ENCODE measurements at regions not wholly inside any gene's neighbourhood (a gene's known extent, or its start where the extent isn't known, plus 50 kb on each side); places are given as distances from the start of the nearest gene placed in this dataset.

- TF ChIP-seq, protein P1, sequence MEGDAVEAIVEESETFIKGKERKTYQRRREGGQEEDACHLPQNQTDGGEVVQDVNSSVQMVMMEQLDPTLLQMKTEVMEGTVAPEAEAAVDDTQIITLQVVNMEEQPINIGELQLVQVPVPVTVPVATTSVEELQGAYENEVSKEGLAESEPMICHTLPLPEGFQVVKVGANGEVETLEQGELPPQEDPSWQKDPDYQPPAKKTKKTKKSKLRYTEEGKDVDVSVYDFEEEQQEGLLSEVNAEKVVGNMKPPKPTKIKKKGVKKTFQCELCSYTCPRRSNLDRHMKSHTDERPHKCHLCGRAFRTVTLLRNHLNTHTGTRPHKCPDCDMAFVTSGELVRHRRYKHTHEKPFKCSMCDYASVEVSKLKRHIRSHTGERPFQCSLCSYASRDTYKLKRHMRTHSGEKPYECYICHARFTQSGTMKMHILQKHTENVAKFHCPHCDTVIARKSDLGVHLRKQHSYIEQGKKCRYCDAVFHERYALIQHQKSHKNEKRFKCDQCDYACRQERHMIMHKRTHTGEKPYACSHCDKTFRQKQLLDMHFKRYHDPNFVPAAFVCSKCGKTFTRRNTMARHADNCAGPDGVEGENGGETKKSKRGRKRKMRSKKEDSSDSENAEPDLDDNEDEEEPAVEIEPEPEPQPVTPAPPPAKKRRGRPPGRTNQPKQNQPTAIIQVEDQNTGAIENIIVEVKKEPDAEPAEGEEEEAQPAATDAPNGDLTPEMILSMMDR (IDR thresholded peaks at IDR 0.05): no peak
- no peak for TF ChIP-seq POLR2A (IDR thresholded peaks at IDR 0.05)
Measured at GRCh38 chr6:62492192-62492822, 206.3 kb upstream of the KHDRBS2 start.

All from thyroid gland (tissue), 4 donors.